IMR-90 (cell line): ENCODE measurements at regions not wholly inside any gene's neighbourhood (a gene's known extent, or its start where the extent isn't known, plus 50 kb on each side); places are given as distances from the start of the nearest gene placed in this dataset.

Source experiments
- ATAC-seq: fragments of 200-7000 bp; cut with Tn5 transposase; 2 replicates; pipeline ENCODE4 v1.9.1; 2020; ENCODE audit warnings: low read depth, mild to moderate bottlenecking, moderate library complexity
- BruUV-seq: library from RNA; stranded (reverse); fragments of 400-500 nt; replicated peaks from 2 replicates; lab custom pipeline; 2021; lab: Mats Ljungman, UMichigan
- CTCF ChIA-PET: fragments of 300-600 bp; formaldehyde crosslinking; extraction: SDS; loops from one replicate; lab custom pipeline; 2021; ENCODE audit warnings: antibody characterized with exemption; lab: Yijun Ruan, JAX
- POLR2A ChIA-PET: fragments of 300-600 bp; sonication (Branson Sonifier 250); formaldehyde crosslinking; loops from one replicate; lab custom pipeline; 2022; ENCODE audit warnings: antibody characterized with exemption; ENCODE audit not compliant: unreplicated experiment; lab: Charles Lee
- DNase-seq: peaks from one replicate; pipeline ENCODE4 v3.0.0; 2013
- H2AFZ ChIP-seq: replicated peaks from 2 replicates; pipeline ENCODE3; 2013; ENCODE audit warnings: low read length, mild to moderate bottlenecking; ENCODE audit not compliant: poor library complexity
- H2AK5ac ChIP-seq: 2 replicates; pipeline ENCODE4 v1.6.1; 2013; ENCODE audit warnings: low read depth, low read length, inconsistent platforms
- H2AK9ac ChIP-seq: replicated peaks from 2 replicates; pipeline ENCODE3; 2013; ENCODE audit warnings: mild to moderate bottlenecking, low read depth, low read length, moderate library complexity; ENCODE audit not compliant: poor library complexity
- H2BK120ac ChIP-seq: 2 replicates; pipeline ENCODE4 v1.6.1; 2013; ENCODE audit warnings: low read depth, low read length, inconsistent platforms
- H2BK15ac ChIP-seq: 3 replicates; pipeline ENCODE4 v1.6.1; 2013; ENCODE audit warnings: low read depth, low read length, inconsistent platforms
- H2BK20ac ChIP-seq: 2 replicates; pipeline ENCODE4 v1.6.1; 2013; ENCODE audit warnings: low read depth, mild to moderate bottlenecking, inconsistent platforms, low read length, moderate library complexity
- H2BK5ac ChIP-seq: 2 replicates; pipeline ENCODE4 v1.6.1; 2013; ENCODE audit warnings: mild to moderate bottlenecking, low read depth, low read length, inconsistent platforms; ENCODE audit not compliant: poor library complexity, severe bottlenecking
- H3K14ac ChIP-seq: replicated peaks from 2 replicates; pipeline ENCODE4 v1.6.1; 2013; ENCODE audit warnings: low read depth, low read length, inconsistent platforms
- H3K18ac ChIP-seq: 2 replicates; pipeline ENCODE4 v1.6.1; 2013; ENCODE audit warnings: low read depth, low read length, control low read depth
- H3K23ac ChIP-seq: 2 replicates; pipeline ENCODE4 v1.6.1; 2013; ENCODE audit warnings: low read depth, low read length, inconsistent platforms
- H3K27ac ChIP-seq: 2 replicates; pipeline ENCODE4 v1.5.1; 2013; ENCODE audit warnings: mild to moderate bottlenecking, control low read depth, low read length; ENCODE audit not compliant: insufficient read depth
- H3K27me3 ChIP-seq: 2 replicates; pipeline ENCODE4 v1.6.1; 2013; ENCODE audit warnings: low read length; ENCODE audit not compliant: control insufficient read depth, insufficient read depth
- H3K36me3 ChIP-seq: 2 replicates; pipeline ENCODE4 v1.6.1; 2013; ENCODE audit warnings: low read length, mixed read lengths; ENCODE audit not compliant: control insufficient read depth, insufficient read depth
- H3K4ac ChIP-seq: 2 replicates; pipeline ENCODE4 v1.6.1; 2013; ENCODE audit warnings: low read depth, low read length, inconsistent platforms
- H3K4me1 ChIP-seq: 2 replicates; pipeline ENCODE4 v1.6.1; 2013; ENCODE audit warnings: low read length, mixed read lengths; ENCODE audit not compliant: control insufficient read depth, insufficient read depth
- H3K4me2 ChIP-seq: 2 replicates; pipeline ENCODE4 v1.6.1; 2013; ENCODE audit warnings: low read depth, mild to moderate bottlenecking, control low read depth, low read length, moderate library complexity
- H3K4me3 ChIP-seq: 2 replicates; pipeline ENCODE4 v1.5.1; 2013; ENCODE audit warnings: low read depth, mild to moderate bottlenecking, control low read depth, low read length, moderate library complexity; ENCODE audit not compliant: insufficient read depth
- H3K56ac ChIP-seq: 2 replicates; pipeline ENCODE4 v1.6.1; 2013; ENCODE audit warnings: low read length, inconsistent platforms; ENCODE audit not compliant: insufficient read depth; ENCODE audit errors: extremely low read depth
- H3K79me1 ChIP-seq, 2 experiments: 2 replicates each; pipeline ENCODE4 v1.6.1; 2013; ENCODE audit warnings: low read length in 2 of 2, inconsistent platforms in 1 of 2, low read depth in 1 of 2
- H3K9ac ChIP-seq: 2 replicates; pipeline ENCODE4 v1.6.1; 2013; ENCODE audit warnings: low read depth, low read length, control low read depth
- H3K9me1 ChIP-seq: 2 replicates; pipeline ENCODE4 v1.6.1; 2013; ENCODE audit warnings: low read length, inconsistent platforms; ENCODE audit not compliant: insufficient read depth
- H3K9me3 ChIP-seq: 2 replicates; pipeline ENCODE4 v1.6.1; 2013; ENCODE audit warnings: low read length; ENCODE audit not compliant: control insufficient read depth, insufficient read depth
- H4K20me1 ChIP-seq: 2 replicates; pipeline ENCODE4 v1.6.1; 2013; ENCODE audit warnings: low read length, inconsistent platforms; ENCODE audit not compliant: insufficient read depth
- H4K5ac ChIP-seq: 2 replicates; pipeline ENCODE4 v1.6.1; 2013; ENCODE audit warnings: mild to moderate bottlenecking, low read depth, low read length, control low read depth
- H4K8ac ChIP-seq, 2 experiments: 2 replicates each; pipeline ENCODE4 v1.6.1; 2013; ENCODE audit warnings: low read depth in 2 of 2, low read length in 2 of 2, control low read depth in 1 of 2, inconsistent platforms in 1 of 2
- H4K91ac ChIP-seq: 2 replicates; pipeline ENCODE4 v1.6.1; 2013; ENCODE audit warnings: low read depth, low read length, inconsistent platforms; ENCODE audit not compliant: insufficient read depth
- CEBPB ChIP-seq: IDR thresholded peaks from 2 replicates; pipeline ENCODE4 v1.6.1; 2012; ENCODE audit warnings: low read depth, low read length, improper control_type of control experiment
- WGBS, 2 experiments: methylation state at CpG; one replicate each; pipeline versions ENCODE4 v1.1.5 to v1.1.7; 2013; ENCODE audit warnings: missing lambda C conversion rate in 2 of 2; ENCODE audit not compliant: insufficient read length in 1 of 2; ENCODE audit errors: extremely low coverage in 2 of 2; 5-methylcytosine and 5-hydroxymethylcytosine counted together
- dilution Hi-C: fragments of 300-500 bp; cut with HindIII; formaldehyde crosslinking; loops from one replicate; pipeline ENCODE4 v1.14.3; 2018; ENCODE audit warnings: low sequenced_read_pairs; ENCODE audit not compliant: unreplicated experiment
- in situ Hi-C: fragments of 300-500 bp; cut with MboI; formaldehyde crosslinking; loops from 3 replicates; pipeline ENCODE4 v1.14.3; 2019; ENCODE audit warnings: low sequenced_read_pairs, inconsistent platforms, mixed read lengths
- intact Hi-C: fragments of 100-400 bp; cut with micrococcal nuclease; formaldehyde crosslinking; loops from 2 replicates; pipeline ENCODE4 v1.10.0; 2022

- Histone ChIP-seq H2AFZ (no peak overlapping the region), H3K4ac (no peak overlapping the region), H3K14ac (no peak overlapping the region), H3K4me2 (no peak overlapping the region), H4K5ac (no peak overlapping the region), H4K8ac (no peak overlapping the region), H3K79me1 (no peaks in the 10 kb centered on the region), H3K23ac (no peak overlapping the region), H2AK5ac (no peak overlapping the region), H3K9me3 (no peaks in the 10 kb centered on the region), H3K4me3 (no peak overlapping the region), H2BK20ac (no peak overlapping the region), H3K4me1 (no peaks in the 10 kb centered on the region), H3K36me3 (no peaks in the 10 kb centered on the region), H3K9ac (no peak overlapping the region), H2BK15ac (no peak overlapping the region), H2BK120ac (no peak overlapping the region), H4K91ac (no peak overlapping the region), H3K18ac (no peak overlapping the region), H3K9me1 (no peaks in the 10 kb centered on the region), H2BK5ac (no peak overlapping the region), H3K27ac (no peak overlapping the region), H3K27me3 (peaks cover 3% of the 10 kb centered on the region; the same call in 1 of the 2 replicates), H3K56ac (no peak overlapping the region), H4K20me1 (no peaks in the 10 kb centered on the region), H2AK9ac (no peak overlapping the region)
- dilution Hi-C loops (no loop called here), intact Hi-C loops (no loop called here), in situ Hi-C loops (no loop called here)
- WGBS, 2 experiments: no CpG with 5 or more reads among the region's 1 CpG
- DNase-seq: no peak
- no peak for TF ChIP-seq CEBPB
- ATAC-seq: no peak
- BruUV-seq: no TSS peak
- POLR2A ChIA-PET: no interaction called here
- CTCF ChIA-PET: no interaction called here
Observed at GRCh38 chr15:31259562-31260252, 66.9 kb upstream of the KLF13 start.
